Thyroid gland (tissue), 4 donors: ENCODE measurements at regions not wholly inside any gene's neighbourhood (a gene's known extent, or its start where the extent isn't known, plus 50 kb on each side); places are given as distances from the start of the nearest gene placed in this dataset.

Experiments
- DNase-seq, 2 donors: peaks; one replicate each; pipeline ENCODE4 v3.0.0-alpha.2; 2019
- H3K27ac ChIP-seq, 3 donors: fragments of 200-600 bp; sonication (generic); 1 replicate in 2 of 3; 2 replicates in 1 of 3; pipeline ENCODE4 v1.5.1; 2016 to 2019; ENCODE audit warnings: mild to moderate bottlenecking in 1 of 3, moderate library complexity in 1 of 3
- H3K27me3 ChIP-seq: fragments of 200-600 bp; sonication (generic); one replicate; pipeline ENCODE4 v1.5.1; 2019
- H3K36me3 ChIP-seq, 2 donors: fragments of 200-600 bp; sonication (generic); one replicate each; pipeline ENCODE4 v1.5.1; 2016 to 2019
- H3K4me1 ChIP-seq, 2 donors: fragments of 200-600 bp; sonication (generic); one replicate each; pipeline ENCODE4 v1.5.1; 2017 to 2019
- H3K4me3 ChIP-seq, 3 donors: fragments of 200-600 bp; sonication (generic); replicated peaks in 1 of 3; 1 replicate in 2 of 3; 2 replicates in 1 of 3; pipeline ENCODE4 v1.5.1; 2016; ENCODE audit warnings: mild to moderate bottlenecking in 1 of 3
- H3K9me3 ChIP-seq: fragments of 200-600 bp; sonication (generic); one replicate; pipeline ENCODE4 v1.5.1; 2017
- POLR2A ChIP-seq, 2 donors: fragments of 450-650 bp; IDR thresholded peaks; one replicate each; pipeline ENCODE4 v1.6.1; 2017; ENCODE audit warnings: antibody characterized with exemption in 2 of 2, mild to moderate bottlenecking in 2 of 2, moderate library complexity in 1 of 2
- WGBS, 2 donors: methylation state at CpG; one replicate each; pipeline ENCODE4 v1.1.5; 2017; 5-methylcytosine and 5-hydroxymethylcytosine counted together
- intact Hi-C: fragments of 100-400 bp; cut with DNase I; formaldehyde crosslinking; loops from one replicate; pipeline ENCODE4 v1.15.1; 2023
- TF ChIP-seq, protein P1 (sequence below), 6 experiments: fragments of 200-600 bp in 3 of 6; fragments of 450-650 bp in 3 of 6; sonication (generic) in 3 of 6; IDR thresholded peaks; one replicate each; pipeline ENCODE4 v1.5.1; 2016 to 2019; ENCODE audit warnings: antibody characterized with exemption in 6 of 6, mild to moderate bottlenecking in 2 of 6, inconsistent platforms in 1 of 6, moderate library complexity in 1 of 6

DNA sequence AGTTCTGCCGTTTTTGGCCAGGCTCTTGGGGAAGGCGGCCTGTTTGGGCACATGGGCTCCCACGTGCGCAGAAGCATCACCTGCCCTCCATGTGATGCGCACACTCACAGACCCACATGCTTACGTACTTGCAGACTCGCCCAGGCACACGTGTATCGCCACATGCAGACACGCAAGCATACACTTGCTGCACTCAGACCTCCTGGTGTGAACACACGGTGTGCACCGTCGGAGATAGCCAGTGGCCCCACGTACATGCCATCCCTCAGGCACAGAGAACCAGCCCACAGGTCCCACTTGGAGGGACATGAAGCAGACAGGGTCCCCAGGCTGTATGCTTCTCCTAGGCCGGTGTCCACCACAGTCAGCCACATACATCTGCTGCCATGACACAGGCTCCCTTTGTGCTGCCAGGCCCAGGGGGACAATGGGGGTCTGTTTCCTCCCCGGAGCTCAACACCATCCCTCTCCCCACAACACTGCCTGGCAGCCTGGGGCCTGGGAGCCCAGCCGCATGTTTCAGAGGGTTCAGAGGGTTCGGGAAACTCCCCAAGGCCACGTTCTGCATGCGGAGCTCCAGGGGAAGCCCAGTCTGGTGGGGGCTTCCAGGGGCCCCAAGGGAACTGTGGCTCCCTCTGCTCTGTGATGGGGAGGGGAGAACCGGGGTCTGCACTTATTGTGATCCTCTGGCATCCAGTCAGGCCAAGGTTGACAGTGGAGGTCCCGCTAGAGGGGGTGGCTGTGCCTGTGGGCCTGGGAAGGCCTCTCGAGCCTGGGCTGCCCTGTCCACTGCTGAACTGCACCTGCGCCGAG, 208.1 kb upstream of the HAAO start:
- Histone ChIP-seq H3K27me3 (no peaks in the 10 kb centered on the region), H3K9me3 (no peaks in the 10 kb centered on the region), H3K4me1 (peaks cover 4% of the 10 kb centered on the region in 2 donors), H3K27ac (no peak overlapping the region), H3K4me3 (no peak overlapping the region), H3K36me3 (no peaks in the 10 kb centered on the region)
- TF ChIP-seq, protein P1, sequence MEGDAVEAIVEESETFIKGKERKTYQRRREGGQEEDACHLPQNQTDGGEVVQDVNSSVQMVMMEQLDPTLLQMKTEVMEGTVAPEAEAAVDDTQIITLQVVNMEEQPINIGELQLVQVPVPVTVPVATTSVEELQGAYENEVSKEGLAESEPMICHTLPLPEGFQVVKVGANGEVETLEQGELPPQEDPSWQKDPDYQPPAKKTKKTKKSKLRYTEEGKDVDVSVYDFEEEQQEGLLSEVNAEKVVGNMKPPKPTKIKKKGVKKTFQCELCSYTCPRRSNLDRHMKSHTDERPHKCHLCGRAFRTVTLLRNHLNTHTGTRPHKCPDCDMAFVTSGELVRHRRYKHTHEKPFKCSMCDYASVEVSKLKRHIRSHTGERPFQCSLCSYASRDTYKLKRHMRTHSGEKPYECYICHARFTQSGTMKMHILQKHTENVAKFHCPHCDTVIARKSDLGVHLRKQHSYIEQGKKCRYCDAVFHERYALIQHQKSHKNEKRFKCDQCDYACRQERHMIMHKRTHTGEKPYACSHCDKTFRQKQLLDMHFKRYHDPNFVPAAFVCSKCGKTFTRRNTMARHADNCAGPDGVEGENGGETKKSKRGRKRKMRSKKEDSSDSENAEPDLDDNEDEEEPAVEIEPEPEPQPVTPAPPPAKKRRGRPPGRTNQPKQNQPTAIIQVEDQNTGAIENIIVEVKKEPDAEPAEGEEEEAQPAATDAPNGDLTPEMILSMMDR (IDR thresholded peaks at IDR 0.05): no peak
- no peak for TF ChIP-seq POLR2A (IDR thresholded peaks at IDR 0.05)
- no peak for DNase-seq
- intact Hi-C loops: no loop called here
- WGBS, 2 donors: 90 to 93% methylated on average over 6 to 23 of the region's 25 CpGs

DNA sequence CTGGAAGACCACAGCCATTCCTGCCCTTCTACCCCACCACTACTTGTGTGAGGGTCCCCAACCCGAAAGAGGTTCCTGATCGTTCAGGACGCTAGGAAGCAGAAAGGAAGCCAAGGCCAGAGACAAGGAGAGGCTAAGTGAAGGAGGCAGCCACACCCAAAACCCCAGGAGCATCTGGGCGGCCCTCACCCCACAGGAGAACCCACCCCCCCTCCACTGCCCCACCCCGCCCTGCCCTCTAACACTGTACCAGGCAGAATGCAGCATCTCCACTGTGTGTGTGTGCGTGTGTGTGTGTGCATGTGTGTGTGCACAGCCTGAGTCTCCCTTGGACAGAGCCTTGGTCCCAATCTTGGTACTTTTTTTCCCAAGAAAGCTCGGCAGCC, 207.5 kb upstream of the HAAO start:
- H3K4me1 ChIP-seq: no peaks in the 10 kb centered on the region
- no peak for TF ChIP-seq POLR2A (IDR thresholded peaks at IDR 0.05)
- TF ChIP-seq, protein P1 (IDR thresholded peaks at IDR 0.05): no peak
- no peaks in the 10 kb centered on the region for H3K27me3 ChIP-seq
- H3K36me3 ChIP-seq: no peaks in the 10 kb centered on the region
- intact Hi-C loops: no loop called here
- H3K4me3 ChIP-seq: no peak overlapping the region
- 80 to 91% methylated on average over 5 to 7 of the region's 7 CpGs for WGBS, 2 donors
- DNase-seq: no peak
- H3K27ac ChIP-seq: no peak overlapping the region
- no peaks in the 10 kb centered on the region for H3K9me3 ChIP-seq

DNA sequence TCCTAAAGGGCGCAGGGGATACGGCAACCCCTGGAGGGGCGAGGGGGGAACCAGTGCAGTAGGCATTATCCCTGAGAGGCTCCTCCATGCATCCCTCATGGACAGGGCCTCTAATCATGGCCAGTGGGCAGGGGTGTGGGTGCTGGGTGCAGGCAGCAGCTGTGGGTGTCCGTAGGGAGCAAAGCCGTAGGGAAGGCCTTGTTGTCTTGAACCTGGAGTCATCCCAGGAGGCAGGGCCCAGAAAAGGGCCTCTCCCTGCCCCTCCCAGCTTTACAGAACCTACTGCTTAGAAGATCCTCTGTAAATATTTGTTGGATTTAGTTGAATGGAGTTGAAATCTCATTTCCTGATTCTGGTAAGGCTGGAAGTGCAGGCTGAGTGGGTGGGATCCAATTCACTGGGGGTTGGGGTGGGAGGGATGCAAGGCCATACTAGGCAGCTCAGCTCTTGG, 207.0 kb upstream of the HAAO start:
- TF ChIP-seq POLR2A (IDR thresholded peaks at IDR 0.05): no peak
- TF ChIP-seq, protein P1 (IDR thresholded peaks at IDR 0.05): no peak
- intact Hi-C loops: no loop called here
- no peak overlapping the region for H3K27ac ChIP-seq
- DNase-seq: no peak
- H3K27me3 ChIP-seq: no peaks in the 10 kb centered on the region
- 81 to 93% methylated on average over 5 of the region's 5 CpGs for WGBS, 2 donors
- no peaks in the 10 kb centered on the region for H3K9me3 ChIP-seq
- no peaks in the 10 kb centered on the region for H3K4me1 ChIP-seq
- no peaks in the 10 kb centered on the region for H3K36me3 ChIP-seq
- H3K4me3 ChIP-seq: no peak overlapping the region

DNA sequence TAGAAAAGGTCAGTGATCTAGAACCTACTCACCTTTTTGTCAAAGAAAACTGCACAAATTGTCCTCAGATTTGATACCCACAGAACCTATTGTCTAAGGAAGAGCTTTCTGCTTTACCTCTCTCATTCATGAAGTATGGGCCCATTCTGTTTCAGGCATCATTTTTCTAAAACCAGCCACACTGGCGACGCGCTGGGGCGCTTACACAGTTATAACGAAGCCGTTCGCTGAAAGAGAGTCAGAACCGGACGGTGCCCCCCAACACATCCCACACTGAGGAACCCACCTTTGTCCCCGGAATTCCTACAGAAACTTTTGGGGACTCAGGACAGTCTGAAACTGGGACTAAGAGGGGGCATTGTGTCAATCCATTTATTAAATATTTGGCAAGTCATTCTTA, 206.3 kb upstream of the HAAO start:
- no peaks in the 10 kb centered on the region for H3K27me3 ChIP-seq
- intact Hi-C loops: no loop called here
- 97 to 99% methylated on average over 10 of the region's 10 CpGs for WGBS, 2 donors
- H3K9me3 ChIP-seq: no peaks in the 10 kb centered on the region
- TF ChIP-seq, protein P1 (IDR thresholded peaks at IDR 0.05): no peak
- no peak for TF ChIP-seq POLR2A (IDR thresholded peaks at IDR 0.05)
- no peak for DNase-seq
- H3K4me1 ChIP-seq: no peaks in the 10 kb centered on the region
- H3K4me3 ChIP-seq: no peak overlapping the region
- H3K36me3 ChIP-seq: no peaks in the 10 kb centered on the region
- no peak overlapping the region for H3K27ac ChIP-seq

DNA sequence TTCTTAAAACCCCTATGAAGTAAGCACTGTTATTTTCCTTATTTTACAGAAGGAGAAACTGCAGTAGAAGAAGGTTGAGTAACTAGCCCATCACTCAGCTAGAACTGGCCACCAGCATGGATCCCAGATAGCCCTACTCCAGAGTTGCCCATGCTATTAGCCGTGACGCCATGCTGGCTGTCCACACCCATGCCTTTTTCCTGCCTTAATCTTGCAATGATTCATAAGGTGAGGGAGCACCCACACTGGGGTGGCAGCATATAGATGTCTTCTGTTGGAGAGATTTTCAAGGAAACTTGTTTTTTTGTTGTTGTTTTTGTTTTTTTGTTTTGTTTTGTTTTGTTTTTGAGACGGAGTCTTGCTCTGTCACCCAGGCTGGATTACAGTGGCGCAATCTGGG, 204.1 kb upstream of the HAAO start:
- DNase-seq: no peak
- TF ChIP-seq, protein P1 (IDR thresholded peaks at IDR 0.05): no peak
- TF ChIP-seq POLR2A (IDR thresholded peaks at IDR 0.05): no peak
- no peak overlapping the region for H3K27ac ChIP-seq

More for the DNA sequence above, 204.1 kb upstream of the HAAO start:
- no peaks in the 10 kb centered on the region for H3K36me3 ChIP-seq
- intact Hi-C loops: no loop called here
- WGBS, 2 donors: 90 to 95% methylated on average over 4 of the region's 4 CpGs
- no peak overlapping the region for H3K4me3 ChIP-seq
- no peaks in the 10 kb centered on the region for H3K9me3 ChIP-seq
- no peaks in the 10 kb centered on the region for H3K4me1 ChIP-seq
- no peaks in the 10 kb centered on the region for H3K27me3 ChIP-seq
